HUDEP-2 (cell line): ENCODE measurements at regions not wholly inside any gene's neighbourhood (a gene's known extent, or its start where the extent isn't known, plus 50 kb on each side); places are given as distances from the start of the nearest gene placed in this dataset.

Experiments used
- DNase-seq, 76 experiments: peaks; one replicate each; lab custom pipeline; 2025; ENCODE audit not compliant: unreplicated experiment in 76 of 76; lab: John Stamatoyannopoulos, UW

- no peak for DNase-seq
Measured at GRCh38 chr10:111435871-111436270, 359.0 kb downstream of the ADRA2A start.

GRCh38 chr10:111439034-111439842 is 362.4 kb downstream of the ADRA2A start:
- no peak for DNase-seq

- DNase-seq: no peak
Measured at GRCh38 chr10:111440501-111440900, 363.7 kb downstream of the ADRA2A start.

GRCh38 chr10:111445667-111446066 is 368.8 kb downstream of the ADRA2A start:
- no peak for DNase-seq

GRCh38 chr10:111446966-111447365 is 370.1 kb downstream of the ADRA2A start:
- DNase-seq: no peak

- DNase-seq: no peak
Measured at GRCh38 chr10:111452153-111452552, 375.3 kb downstream of the ADRA2A start.

GRCh38 chr10:111455776-111456426 is 379.1 kb downstream of the ADRA2A start:
- DNase-seq: no peak

GRCh38 chr10:111458256-111458655 is 381.4 kb downstream of the ADRA2A start:
- no peak for DNase-seq

- DNase-seq: no peak
Measured at GRCh38 chr10:111459967-111460366, 383.1 kb downstream of the ADRA2A start.

- no peak for DNase-seq
Measured at GRCh38 chr10:111472445-111472844, 395.6 kb downstream of the ADRA2A start.

GRCh38 chr10:111473361-111473760 is 396.5 kb downstream of the ADRA2A start:
- no peak for DNase-seq

GRCh38 chr10:111474786-111475185 is 398.0 kb downstream of the ADRA2A start:
- DNase-seq: no peak

GRCh38 chr10:111475720-111476119 is 398.9 kb downstream of the ADRA2A start:
- DNase-seq: no peak

GRCh38 chr10:111478651-111479050 is 401.8 kb downstream of the ADRA2A start:
- DNase-seq: no peak

GRCh38 chr10:111479966-111480365 is 403.1 kb downstream of the ADRA2A start:
- DNase-seq: no peak

- no peak for DNase-seq
Measured at GRCh38 chr10:111481261-111481826, 404.5 kb downstream of the ADRA2A start.

GRCh38 chr10:111481866-111482265 is 405.0 kb downstream of the ADRA2A start:
- DNase-seq: no peak

GRCh38 chr10:111482621-111483216 is 405.9 kb downstream of the ADRA2A start:
- no peak for DNase-seq

GRCh38 chr10:111485767-111486166 is 408.9 kb downstream of the ADRA2A start:
- no peak for DNase-seq

GRCh38 chr10:111486346-111486745 is 409.5 kb downstream of the ADRA2A start:
- DNase-seq: no peak

- no peak for DNase-seq
Measured at GRCh38 chr10:111488668-111489067, 411.8 kb downstream of the ADRA2A start.
